Activated CD4-positive, alpha-beta T cell treated with anti-CD3 and anti-CD28 coated beads, Interleukin-2, amount 50 U/mL, for 4 hours (primary cell): ENCODE measurements at regions not wholly inside any gene's neighbourhood (a gene's known extent, or its start where the extent isn't known, plus 50 kb on each side); places are given as distances from the start of the nearest gene placed in this dataset.

ENCODE experiments used
- DNase-seq, 2 experiments: peaks; one replicate each; pipeline ENCODE4 v3.0.0-alpha.2; 2020

- no peak for DNase-seq
Measured at GRCh38 chr18:45384962-45385315, 230.3 kb upstream of the SLC14A2 start.

- no peak for DNase-seq
Measured at GRCh38 chr18:45386041-45386655, 229.1 kb upstream of the SLC14A2 start.

- no peak for DNase-seq
Measured at GRCh38 chr18:45387229-45387628, 228.0 kb upstream of the SLC14A2 start.

- DNase-seq = no peak
Measured at GRCh38 chr18:45398448-45398847, 216.8 kb upstream of the SLC14A2 start.

- DNase-seq = no peak
Measured at GRCh38 chr18:45399146-45399545, 216.1 kb upstream of the SLC14A2 start.

GRCh38 chr18:45399643-45400042 is 215.6 kb upstream of the SLC14A2 start:
- no peak for DNase-seq

GRCh38 chr18:45402485-45403056 is 212.7 kb upstream of the SLC14A2 start:
- DNase-seq = no peak

GRCh38 chr18:45403341-45404049 is 211.8 kb upstream of the SLC14A2 start:
- DNase-seq = no peak

GRCh38 chr18:45408218-45408617 is 207.1 kb upstream of the SLC14A2 start:
- DNase-seq = no peak

- no peak for DNase-seq
Measured at GRCh38 chr18:45409971-45410370, 205.3 kb upstream of the SLC14A2 start.

- DNase-seq = no peak
Measured at GRCh38 chr18:45412577-45412976, 202.7 kb upstream of the SLC14A2 start.

GRCh38 chr18:45413180-45413836 is 202.0 kb upstream of the SLC14A2 start:
- DNase-seq = no peak

GRCh38 chr18:45415614-45416013 is 199.7 kb upstream of the SLC14A2 start:
- no peak for DNase-seq

GRCh38 chr18:45416168-45416567 is 199.1 kb upstream of the SLC14A2 start:
- no peak for DNase-seq

GRCh38 chr18:45417392-45417791 is 197.9 kb upstream of the SLC14A2 start:
- no peak for DNase-seq

GRCh38 chr18:45423659-45424058 is 191.6 kb upstream of the SLC14A2 start:
- DNase-seq = no peak

GRCh38 chr18:45430041-45430440 is 185.2 kb upstream of the SLC14A2 start:
- no peak for DNase-seq

GRCh38 chr18:45435810-45436209 is 179.5 kb upstream of the SLC14A2 start:
- no peak for DNase-seq

- no peak for DNase-seq
Measured at GRCh38 chr18:45437366-45437765, 177.9 kb upstream of the SLC14A2 start.

GRCh38 chr18:45439851-45440645 is 175.2 kb upstream of the SLC14A2 start:
- no peak for DNase-seq

GRCh38 chr18:45441110-45441847 is 174.0 kb upstream of the SLC14A2 start:
- no peak for DNase-seq

GRCh38 chr18:45444040-45444439 is 171.2 kb upstream of the SLC14A2 start:
- DNase-seq = no peak
